ENCODE measurements at regions not wholly inside any gene's neighbourhood (a gene's known extent, or its start where the extent isn't known, plus 50 kb on each side); places are given as distances from the start of the nearest gene placed in this dataset.
A peak's percentile ranks its signal among the peaks of the same experiment; 100 is the strongest.

DNA sequence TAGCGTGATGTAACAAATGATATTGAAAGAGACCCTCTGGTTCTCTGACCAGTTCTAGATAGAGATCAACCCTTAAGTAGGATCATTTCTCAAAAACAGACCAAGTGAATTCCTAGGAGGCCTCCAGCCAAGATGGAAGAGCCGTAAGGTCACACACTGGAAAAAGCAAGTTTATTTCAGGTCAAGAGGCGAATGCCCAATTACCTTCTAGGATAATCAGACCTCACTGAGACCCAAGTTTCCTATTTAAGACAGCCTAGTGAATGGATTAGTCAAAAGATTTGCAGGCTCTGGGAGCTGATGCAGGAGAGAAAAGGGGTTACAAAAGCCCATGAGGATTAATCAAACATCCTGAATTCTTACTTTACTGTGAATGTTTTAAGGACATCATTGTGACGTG, 486.1 kb upstream of the NRP1 start:
- Histone ChIP-seq H2BK15ac (ENCODE audit: low read depth, low read length) (no peak overlapping the region), H3K56ac (ENCODE audit: insufficient read length, low read depth, low read length) (no peak overlapping the region), H4K91ac (ENCODE audit: insufficient read length, low read depth, low read length) (no peak overlapping the region), H3K9me3 (ENCODE audit: control insufficient read depth, low read depth, low read length) (no peaks in the 10 kb centered on the region), H3K27me3 (ENCODE audit: insufficient read depth, low read length) (no peaks in the 10 kb centered on the region), H4K8ac (replicated peaks; ENCODE audit: insufficient read length, low read depth, low read length) (no peak overlapping the region), H3K79me1 (ENCODE audit: insufficient read depth, low read depth, low read length, poor library complexity, severe bottlenecking) (no peaks in the 10 kb centered on the region), H3K23ac (ENCODE audit: insufficient read length, low read depth, low read length) (no peak overlapping the region), H2BK120ac (ENCODE audit: low read depth, low read length, poor library complexity, severe bottlenecking) (no peak overlapping the region), H3K4me2 (ENCODE audit: insufficient read depth, insufficient read length, low read length) (no peak overlapping the region), H4K5ac (ENCODE audit: insufficient read length, low read depth, low read length) (no peak overlapping the region), H2AK5ac (ENCODE audit: insufficient read length, low read length) (no peak overlapping the region), H2BK5ac (ENCODE audit: insufficient read length, low read length) (no peak overlapping the region), H3K23me2 (ENCODE audit: insufficient read length, low read depth, low read length, poor library complexity, severe bottlenecking) (no peaks in the 10 kb centered on the region), H3K4me1 (ENCODE audit: insufficient read depth, low read length) (no peaks in the 10 kb centered on the region; the same call in 1 of the 2 replicates), H2AFZ (ENCODE audit: low read length) (no peak overlapping the region), H3K79me2 (ENCODE audit: insufficient read depth, low read length) (no peaks in the 10 kb centered on the region), H2BK20ac (ENCODE audit: low read depth, low read length, poor library complexity, severe bottlenecking) (no peak overlapping the region), H2BK12ac (ENCODE audit: insufficient read length, low read depth, low read length) (no peak overlapping the region), H3K4ac (ENCODE audit: low read depth, low read length) (no peak overlapping the region), H3K14ac (ENCODE audit: insufficient read depth, low read length) (no peak overlapping the region), H3K27ac (ENCODE audit: insufficient read length, low read depth, low read length) (no peak overlapping the region), H3K9ac (ENCODE audit: extremely low read depth, insufficient read length, low read length) (no peak overlapping the region), H3T11ph (ENCODE audit: low read length) (no peak overlapping the region), H3K18ac (ENCODE audit: insufficient read length, low read depth, low read length) (no peak overlapping the region), H4K20me1 (ENCODE audit: control insufficient read depth, insufficient read depth, insufficient read length) (no peaks in the 10 kb centered on the region)
- no CpG with 5 or more reads among the region's 4 CpGs for WGBS (ENCODE audit: extremely low coverage, insufficient read length, low lambda C conversion rate)
- H3K27ac Mint-ChIP-seq = peak overlapping the region in 1 of 3 experiments; percentile 75; a peak in 1 of 7 replicates
- no peak overlapping the region for H3K4me3 Mint-ChIP-seq
- H3K27me3 Mint-ChIP-seq (ENCODE audit: low read depth) = no peaks in the 10 kb centered on the region
- no peak for DNase-seq
- H3K36me3 Mint-ChIP-seq (ENCODE audit: insufficient read depth in 1 of 3, low read depth in 3 of 3) = peaks cover 0 to under 1% (median 0%) of the 10 kb centered on the region in 3 experiments; a peak in 1 of 7 replicates
- TF ChIP-seq CTCF (conservative IDR thresholded peaks at IDR 0.05) = no peak
- peaks cover 11 to 16% of the 10 kb centered on the region in 2 experiments; a peak in 3 of 4 replicates for H3K4me1 Mint-ChIP-seq
- 0 out of 5 replicates have a peak, but pooled peaks cover 0 to 2% of the 10 kb centered on the region in 2 experiments for H3K9me3 Mint-ChIP-seq

Data from H9 (cell line).